ENCODE measurements at regions not wholly inside any gene's neighbourhood (a gene's known extent, or its start where the extent isn't known, plus 50 kb on each side); places are given as distances from the start of the nearest gene placed in this dataset.

GRCh38 chr10:59126261-59126660 is 50.2 kb upstream of the PHYHIPL start:
- H3K9me2 ChIP-seq (replicated peaks; ENCODE audit: insufficient read depth, low read length): no peaks in the 10 kb centered on the region
- no peak overlapping the region for H3K27ac ChIP-seq (ENCODE audit: low read length)
- H3K4me1 ChIP-seq (ENCODE audit: low read length): no peaks in the 10 kb centered on the region
- H4K20me1 ChIP-seq (ENCODE audit: insufficient read depth, low read depth, low read length): no peaks in the 10 kb centered on the region
- no peaks in the 10 kb centered on the region for H3K36me3 ChIP-seq (ENCODE audit: insufficient read depth, low read length)
- no peaks in the 10 kb centered on the region for H3K9me3 ChIP-seq (ENCODE audit: low read length)
- H3K79me2 ChIP-seq (ENCODE audit: low read length): no peaks in the 10 kb centered on the region
- no peak overlapping the region for H3K4me3 ChIP-seq (ENCODE audit: low read length)
- H2AFZ ChIP-seq (ENCODE audit: low read length): no peak overlapping the region
- no peaks in the 10 kb centered on the region for H3K27me3 ChIP-seq (ENCODE audit: low read length)
- H3K4me2 ChIP-seq (ENCODE audit: low read depth, low read length, poor library complexity, severe bottlenecking): no peak overlapping the region
- H3K9ac ChIP-seq (ENCODE audit: low read length): no peak overlapping the region
- DNase-seq: no peak

All from Karpas-422 (cell line).